K562 (cell line): ENCODE measurements at regions not wholly inside any gene's neighbourhood (a gene's known extent, or its start where the extent isn't known, plus 50 kb on each side); places are given as distances from the start of the nearest gene placed in this dataset.

ENCODE experiments used
- CBX5 ChIP-seq: IDR thresholded peaks from 2 replicates; pipeline ENCODE4 v1.6.1; 2014; ENCODE audit warnings: low read depth, borderline replicate concordance
- CTCF ChIP-seq, 3 experiments: IDR thresholded peaks in 2 of 3; conservative IDR thresholded peaks in 1 of 3; 2 replicates each; pipeline ENCODE4 v1.5.1; 2011 to 2012; ENCODE audit warnings: low read length in 3 of 3, mild to moderate bottlenecking in 3 of 3, control low read depth in 2 of 3, improper control_type of control experiment in 1 of 3, inconsistent platforms in 1 of 3, low read depth in 1 of 3, mixed read lengths in 1 of 3, moderate library complexity in 1 of 3; ENCODE audit not compliant: insufficient read depth in 2 of 3
- EZH2 ChIP-seq: IDR thresholded peaks from 2 replicates; pipeline ENCODE4 v1.6.1; 2012; ENCODE audit warnings: low read depth, mild to moderate bottlenecking, inconsistent platforms, low read length, borderline replicate concordance
- HDAC2 ChIP-seq: fragments of 450-650 bp; IDR thresholded peaks from 2 replicates; pipeline ENCODE4 v1.6.1; 2016; ENCODE audit warnings: mild to moderate bottlenecking
- MAX ChIP-seq: sonication (generic); formaldehyde crosslinking; IDR thresholded peaks from 2 replicates; pipeline ENCODE4 v1.9.0; 2022; ENCODE audit warnings: mild to moderate bottlenecking, missing genetic modification reagents
- MLLT1 ChIP-seq, 2 experiments: fragments of 450-650 bp; IDR thresholded peaks; 2 replicates each; pipeline ENCODE4 v1.6.1; 2016
- NFIC ChIP-seq: fragments of 450-650 bp; IDR thresholded peaks from 2 replicates; pipeline ENCODE4 v1.6.1; 2017; ENCODE audit warnings: mild to moderate bottlenecking, inconsistent platforms
- POLR2G ChIP-seq: fragments of 200-400 bp; formaldehyde crosslinking; IDR thresholded peaks from 2 replicates; pipeline ENCODE4 v1.6.1; 2017; ENCODE audit warnings: low read depth, mild to moderate bottlenecking, antibody characterized with exemption, low read length, moderate library complexity
- REST ChIP-seq, 2 experiments: fragments of 450-650 bp; formaldehyde crosslinking in 1 of 2; IDR thresholded peaks; 2 replicates each; pipeline versions ENCODE4 v1.4.0 to v1.6.1; 2014 to 2020; ENCODE audit warnings: mild to moderate bottlenecking in 2 of 2, borderline replicate concordance in 1 of 2, low read depth in 1 of 2
- STAT6 ChIP-seq: sonication (generic); formaldehyde crosslinking; IDR thresholded peaks from 2 replicates; pipeline ENCODE4 v1.8.1; 2023; ENCODE audit warnings: mild to moderate bottlenecking, missing genetic modification reagents
- TAF1 ChIP-seq: IDR thresholded peaks from 2 replicates; pipeline ENCODE4 v1.6.1; 2011; ENCODE audit warnings: mild to moderate bottlenecking, low read length, moderate library complexity; ENCODE audit not compliant: insufficient read depth, control insufficient read depth, severe bottlenecking; ENCODE audit errors: extremely low read depth
- TARDBP ChIP-seq: fragments of 450-650 bp; IDR thresholded peaks from 2 replicates; pipeline ENCODE4 v1.6.1; 2016
- TEAD2 ChIP-seq: fragments of 450-650 bp; IDR thresholded peaks from 2 replicates; pipeline ENCODE4 v1.6.1; 2016; ENCODE audit warnings: missing genetic modification characterization, control low read depth, missing compliant biosample characterization

GRCh38 chr4:176968094-176968493, 175.4 kb upstream of the VEGFC start:
- TF ChIP-seq MLLT1 (IDR thresholded peaks at IDR 0.05) (no peak), TEAD2 (tag) (no peak), STAT6 (CRISPR knock-in tag) (no peak), MAX (CRISPR knock-in tag) (no peak), HDAC2 (no peak), EZH2 (no peak), REST (IDR thresholded peaks at IDR 0.05; ENCODE audit: borderline replicate concordance) (no peak), REST (CRISPR knock-in tag; IDR thresholded peaks at IDR 0.05; ENCODE audit: low read depth) (no peak), TAF1 (no peak), CTCF (IDR thresholded peaks at IDR 0.05 in 2 of 3, conservative IDR thresholded peaks at IDR 0.05 in 1 of 3; ENCODE audit: insufficient read depth in 2 of 3, low read depth in 1 of 3, low read length in 3 of 3) (no peak), CBX5 (no peak), POLR2G (no peak), TARDBP (no peak), NFIC (no peak)
